Tongue (tissue), 1 donor: ENCODE measurements at regions not wholly inside any gene's neighbourhood (a gene's known extent, or its start where the extent isn't known, plus 50 kb on each side); places are given as distances from the start of the nearest gene placed in this dataset.

Experiments used
- DNase-seq: peaks from one replicate; pipeline ENCODE4 v3.0.0-alpha.2; 2015

- DNase-seq, result peak; percentile 65
Observed at GRCh38 chr2:181771356-181771755, 91.0 kb upstream of the NEUROD1 start.

GRCh38 chr2:181772334-181772733 lies 92.0 kb upstream of the NEUROD1 start:
- DNase-seq, result no peak

GRCh38 chr2:181772777-181773176 lies 92.5 kb upstream of the NEUROD1 start:
- no peak for DNase-seq

GRCh38 chr2:181774685-181775084 lies 94.4 kb upstream of the NEUROD1 start:
- no peak for DNase-seq

- no peak for DNase-seq
Observed at GRCh38 chr2:181776336-181776735, 96.0 kb upstream of the NEUROD1 start.

GRCh38 chr2:181777734-181778133 lies 97.4 kb upstream of the NEUROD1 start:
- DNase-seq, result no peak

- DNase-seq, result no peak
Observed at GRCh38 chr2:181778621-181779201, 98.4 kb upstream of the NEUROD1 start.

GRCh38 chr2:181779288-181780021 lies 99.1 kb upstream of the NEUROD1 start:
- no peak for DNase-seq

GRCh38 chr2:181780047-181780651 lies 99.8 kb upstream of the NEUROD1 start:
- DNase-seq, result peak; percentile 78

- no peak for DNase-seq
Observed at GRCh38 chr2:181780657-181781056, 100.3 kb upstream of the NEUROD1 start.

GRCh38 chr2:181781078-181781786 lies 100.9 kb upstream of the NEUROD1 start:
- no peak for DNase-seq

GRCh38 chr2:181782660-181783059 lies 102.3 kb upstream of the NEUROD1 start:
- DNase-seq, result no peak

- DNase-seq, result no peak
Observed at GRCh38 chr2:181784556-181784955, 104.2 kb upstream of the NEUROD1 start.

- DNase-seq, result no peak
Observed at GRCh38 chr2:181785691-181786344, 105.5 kb upstream of the NEUROD1 start.

GRCh38 chr2:181786371-181787228 lies 104.9 kb upstream of the ITPRID2 start:
- no peak for DNase-seq

GRCh38 chr2:181787310-181788048 lies 104.1 kb upstream of the ITPRID2 start:
- DNase-seq, result no peak

GRCh38 chr2:181788897-181789555 lies 102.5 kb upstream of the ITPRID2 start:
- no peak for DNase-seq

- DNase-seq, result no peak
Observed at GRCh38 chr2:181789827-181790448, 101.6 kb upstream of the ITPRID2 start.
